CD1c-positive myeloid dendritic cell (primary cell): ENCODE measurements at regions not wholly inside any gene's neighbourhood (a gene's known extent, or its start where the extent isn't known, plus 50 kb on each side); places are given as distances from the start of the nearest gene placed in this dataset.
"Not testable (repeated sequence)": the region's sequence is repeated elsewhere in the genome, so short reads cannot be mapped to it uniquely, and the experiment has no call there.

ENCODE experiments used
- DNase-seq: peaks from one replicate; pipeline ENCODE4 v3.0.0-alpha.2; 2016; ENCODE audit errors: extremely low spot score

DNA sequence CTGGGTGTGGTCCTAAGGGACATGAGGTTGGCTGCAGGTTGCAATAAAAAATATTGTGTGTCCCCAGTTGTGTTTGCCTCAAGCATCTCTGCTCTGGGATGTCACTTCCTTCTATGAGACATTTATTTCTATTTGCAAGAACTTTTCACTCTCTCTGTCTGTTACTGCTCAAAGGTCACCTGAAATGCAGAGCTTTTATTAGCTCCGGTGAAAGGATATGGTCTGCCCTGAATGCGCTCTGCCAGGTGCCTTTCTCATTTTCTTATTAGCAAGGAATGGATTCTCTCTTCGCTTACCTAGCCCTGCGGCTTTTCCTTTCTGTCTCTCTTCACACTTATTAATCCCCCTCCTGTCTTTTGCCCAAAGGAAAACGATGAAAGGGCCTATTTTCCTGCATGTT is 526.1 kb downstream of the TMEM38B start:
- no peak for DNase-seq

DNA sequence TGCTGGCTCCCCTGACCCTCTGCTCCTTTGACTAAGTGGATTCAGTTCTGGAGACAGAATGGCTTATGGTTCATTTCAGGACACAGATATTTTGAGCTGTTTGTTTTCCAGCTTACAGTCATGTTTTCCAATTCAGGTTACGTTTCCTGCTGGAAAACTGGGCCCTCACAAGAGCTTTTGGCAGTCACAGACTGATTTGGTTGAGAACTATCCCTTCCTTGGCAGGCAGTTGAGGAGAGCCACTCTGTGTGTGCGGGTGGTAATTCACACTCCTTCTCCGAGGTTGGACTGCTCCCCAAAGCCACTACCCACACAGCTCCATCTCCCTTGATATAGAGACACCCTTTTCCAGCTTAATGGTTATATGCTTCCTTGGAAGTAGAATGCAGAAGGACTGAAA is 534.5 kb downstream of the TMEM38B start:
- no peak for DNase-seq

DNA sequence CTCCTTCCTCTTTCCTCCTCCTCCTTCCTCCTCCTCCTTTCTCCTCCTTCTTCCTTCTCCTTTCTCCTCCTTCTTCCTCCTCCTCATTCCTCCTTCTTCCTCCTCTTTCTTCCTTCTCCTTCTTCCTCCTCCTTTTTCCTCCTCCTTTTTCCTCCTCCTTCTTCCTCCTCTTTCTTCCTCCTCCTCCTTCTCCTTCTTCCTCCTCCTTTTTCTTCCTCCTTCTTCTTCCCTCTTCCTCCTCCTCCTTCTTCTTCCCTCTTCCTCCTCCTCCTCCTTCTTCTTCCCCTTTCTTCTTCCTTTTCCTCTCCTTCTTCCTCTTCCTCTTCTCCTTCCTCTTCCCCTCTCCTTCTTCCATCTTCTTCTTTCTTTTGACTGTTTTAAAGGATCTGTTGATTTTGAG is 538.8 kb downstream of the TMEM38B start:
- no peak for DNase-seq

DNA sequence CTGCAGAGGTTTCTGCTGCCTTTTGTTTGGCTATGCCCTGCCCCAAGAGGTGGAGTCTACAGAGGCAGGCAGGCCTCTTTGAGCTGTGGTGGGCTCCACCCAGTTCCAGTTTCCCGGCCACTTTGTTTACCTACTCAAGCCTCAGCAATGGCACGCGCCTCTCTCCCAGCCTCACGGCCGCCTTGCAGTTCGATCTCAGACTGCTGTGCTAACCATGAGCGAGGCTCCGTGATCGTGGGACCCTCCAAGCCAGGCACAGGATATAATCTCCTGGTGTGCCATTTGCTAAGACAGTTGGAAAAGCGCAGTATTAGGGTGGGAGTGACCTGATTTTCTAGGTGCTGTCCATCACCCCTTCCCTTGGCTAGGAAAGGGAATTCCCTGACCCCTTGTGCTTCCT is 566.6 kb downstream of the TMEM38B start:
- DNase-seq: not testable (repeated sequence)

DNA sequence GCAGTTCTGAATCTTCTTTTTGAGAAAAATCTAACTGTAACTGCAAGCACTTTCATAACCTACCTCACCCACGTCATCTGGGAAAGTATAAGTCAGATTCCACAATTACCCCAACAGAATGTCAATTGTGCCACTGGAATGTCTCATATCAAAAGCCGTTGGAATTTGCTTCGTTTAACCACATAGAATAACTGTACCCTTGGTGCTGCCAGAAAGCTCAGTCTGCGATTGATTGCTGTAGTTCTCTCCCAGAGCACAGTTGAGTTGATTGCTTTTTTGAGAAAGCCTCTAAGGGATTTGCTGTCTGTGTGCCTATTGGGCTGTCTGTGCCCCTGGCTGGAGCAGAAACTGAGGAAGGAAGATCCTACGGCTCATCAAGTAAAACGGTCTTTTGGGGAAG is 583.6 kb downstream of the TMEM38B start:
- no peak for DNase-seq

DNA sequence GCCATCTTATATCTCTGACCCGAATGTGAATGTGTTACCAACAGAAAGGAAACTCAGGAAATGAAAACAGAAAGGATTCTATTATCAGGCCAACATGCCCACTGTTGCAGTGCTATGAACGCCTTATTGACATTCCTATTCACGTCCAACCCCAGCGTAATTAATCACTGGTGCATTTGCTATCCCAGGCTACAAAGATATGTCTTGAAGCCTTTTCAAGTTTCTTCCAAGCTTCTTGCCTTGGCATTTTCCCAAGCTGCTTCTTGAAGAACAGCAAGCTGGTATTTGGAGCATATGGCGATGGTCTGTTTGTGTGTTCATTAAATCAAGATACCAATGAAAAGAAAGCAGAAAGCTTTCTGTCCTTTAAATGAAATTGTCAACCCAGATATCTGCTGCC is 579.2 kb upstream of the ZNF462 start:
- no peak for DNase-seq

DNA sequence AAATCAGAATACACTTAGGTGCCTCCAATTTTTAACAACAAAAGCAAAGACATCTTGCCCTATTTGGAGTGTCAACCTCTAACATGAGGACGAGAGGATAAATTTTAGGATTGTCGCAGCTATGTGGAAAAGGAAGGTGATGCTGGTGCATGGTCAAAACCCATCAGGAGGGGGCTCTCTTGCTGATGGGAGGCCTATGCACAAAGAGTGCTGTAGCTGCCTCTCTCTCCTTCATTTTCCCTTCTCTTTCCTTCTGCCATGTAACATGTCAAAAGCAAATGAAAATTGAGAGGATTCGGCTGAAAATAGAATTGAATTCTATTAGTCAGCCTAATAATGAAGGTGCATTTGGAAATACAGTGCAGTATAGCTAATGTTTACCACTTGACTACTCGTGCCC is 578.7 kb upstream of the ZNF462 start:
- no peak for DNase-seq

DNA sequence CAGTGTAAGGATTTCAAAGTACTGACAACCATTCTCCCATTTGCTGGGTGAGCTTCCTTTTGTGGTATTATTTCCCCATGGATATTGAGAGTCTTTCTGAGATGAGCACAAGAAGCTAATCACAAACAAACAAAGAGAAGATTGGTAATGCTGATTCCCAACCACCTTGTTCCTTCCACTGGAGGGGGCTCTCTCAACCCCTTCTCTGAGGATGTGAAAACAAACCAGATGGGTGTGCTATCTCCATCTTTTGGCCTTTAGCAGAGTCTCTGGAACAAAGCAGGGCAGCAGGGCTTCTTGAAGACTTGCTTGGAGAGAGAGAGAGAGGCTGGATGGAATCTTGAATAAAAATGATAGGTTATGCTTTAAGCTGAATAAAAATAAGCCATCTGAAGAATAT is 576.7 kb upstream of the ZNF462 start:
- no peak for DNase-seq

DNA sequence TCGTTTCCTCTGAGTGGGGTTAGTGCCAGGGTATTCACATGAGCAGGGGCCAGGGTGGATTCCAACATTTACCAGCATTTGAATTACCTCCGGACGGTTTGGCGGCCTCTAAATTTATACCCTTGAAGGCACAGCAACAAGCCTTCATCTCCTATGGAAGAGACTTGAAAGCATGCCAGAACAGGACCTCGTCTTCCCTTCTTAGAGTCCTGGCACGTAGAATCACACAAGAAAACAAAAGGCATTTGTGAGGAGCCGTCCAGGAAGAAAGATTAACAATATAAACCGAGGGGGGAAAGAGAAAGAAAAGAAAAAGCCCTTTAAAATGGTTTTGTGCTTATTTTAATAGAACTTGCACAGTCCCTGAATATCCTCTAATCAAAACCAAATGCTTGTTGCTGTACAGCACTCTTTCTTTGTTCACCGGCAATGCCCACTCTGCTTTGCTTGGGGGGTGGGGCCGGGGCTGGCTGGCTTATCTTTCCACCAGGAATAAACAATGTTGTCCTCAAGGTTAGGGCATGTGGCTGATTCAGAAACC is 575.8 kb upstream of the ZNF462 start:
- DNase-seq: no peak

DNA sequence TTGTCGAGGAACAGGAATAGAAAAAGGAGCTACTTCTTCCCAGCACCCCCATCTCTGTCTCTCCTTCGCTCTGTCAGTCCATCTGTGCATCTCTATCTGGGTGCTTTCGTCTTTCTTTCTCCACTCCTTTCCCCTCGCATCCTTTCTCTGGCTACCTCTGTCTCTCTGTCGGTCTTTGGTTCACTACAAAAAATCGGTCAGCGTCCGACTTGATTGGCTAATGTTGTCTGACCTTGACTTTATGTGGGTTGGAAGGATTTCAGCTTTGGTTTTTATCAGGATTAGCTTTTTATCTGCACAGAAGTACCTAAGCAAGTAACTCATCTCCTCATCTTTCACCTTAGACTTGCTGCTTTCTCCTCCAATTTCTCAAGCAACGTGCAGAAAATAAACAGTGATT is 575.2 kb upstream of the ZNF462 start:
- DNase-seq: no peak

DNA sequence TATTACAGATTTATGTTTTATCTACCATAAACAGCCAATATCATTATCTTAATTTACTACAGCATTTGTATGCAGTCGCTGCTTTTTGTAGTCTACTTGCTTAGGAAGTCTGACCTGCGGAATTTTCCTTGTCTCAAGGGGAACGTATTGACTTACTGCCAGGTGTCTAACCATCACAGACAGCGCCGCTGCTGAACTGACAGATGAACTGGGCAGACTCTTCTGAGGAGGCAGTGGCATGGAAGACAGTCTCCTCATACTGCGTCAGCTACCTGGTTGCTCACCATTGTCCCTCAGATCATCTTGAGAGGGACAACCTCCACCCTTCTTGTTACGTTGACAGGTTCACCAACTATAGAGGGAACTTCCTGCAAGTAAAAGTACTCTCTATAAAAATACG is 574.3 kb upstream of the ZNF462 start:
- no peak for DNase-seq

DNA sequence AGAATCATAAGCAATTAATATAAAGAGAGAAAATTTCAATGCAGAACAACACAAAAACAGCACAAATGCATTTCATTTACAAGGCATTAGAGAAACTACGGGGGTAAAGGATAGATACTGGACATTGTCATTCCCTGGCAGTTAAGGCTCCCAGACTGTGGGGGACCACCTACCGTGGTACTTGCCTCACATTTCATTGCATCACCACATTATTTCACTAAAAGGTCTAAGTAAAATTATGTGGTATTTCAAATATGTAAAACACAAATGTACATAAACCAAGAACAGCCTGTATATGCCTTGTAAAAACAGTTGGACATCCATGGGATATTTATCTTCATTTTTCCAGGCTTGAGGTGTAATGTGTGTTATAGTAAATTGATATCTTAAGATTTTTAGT is 571.2 kb upstream of the ZNF462 start:
- no peak for DNase-seq

DNA sequence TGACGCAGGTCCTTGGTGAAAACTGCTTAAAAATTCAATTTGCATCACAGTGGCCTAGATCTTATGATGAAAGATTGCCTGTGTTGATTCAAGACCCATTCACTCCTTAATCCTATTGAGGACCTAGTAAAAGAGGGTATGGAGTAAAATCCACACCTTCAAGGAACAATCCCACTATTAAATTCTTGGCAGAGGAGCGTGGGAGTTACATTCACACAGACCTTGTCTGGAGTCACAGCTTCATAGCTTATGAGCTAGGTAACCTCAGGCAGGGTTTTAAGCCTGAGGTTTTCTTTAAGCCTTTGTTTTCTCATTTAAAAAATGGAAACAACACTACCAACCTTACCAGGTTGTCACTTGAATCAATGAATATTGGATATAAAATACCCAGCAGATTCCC is 566.5 kb upstream of the ZNF462 start:
- no peak for DNase-seq

DNA sequence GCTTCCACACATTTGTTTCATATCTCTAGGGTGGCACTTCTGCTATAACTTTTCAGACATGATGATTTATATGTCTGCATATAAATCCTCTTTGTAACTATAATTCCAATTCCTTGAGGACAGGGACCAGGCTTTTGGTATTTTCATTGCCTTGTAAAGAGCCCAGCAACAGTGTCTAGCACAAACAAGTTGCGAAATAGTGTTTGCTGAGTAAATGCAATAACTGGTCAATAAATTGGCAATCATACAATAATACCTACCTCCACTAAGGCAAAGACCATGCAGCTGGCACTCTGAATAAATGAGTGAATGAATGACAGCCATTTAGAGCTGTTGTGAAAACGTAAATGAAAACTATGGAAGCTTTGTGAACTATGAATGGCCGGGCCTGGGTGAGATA is 564.0 kb upstream of the ZNF462 start:
- no peak for DNase-seq

DNA sequence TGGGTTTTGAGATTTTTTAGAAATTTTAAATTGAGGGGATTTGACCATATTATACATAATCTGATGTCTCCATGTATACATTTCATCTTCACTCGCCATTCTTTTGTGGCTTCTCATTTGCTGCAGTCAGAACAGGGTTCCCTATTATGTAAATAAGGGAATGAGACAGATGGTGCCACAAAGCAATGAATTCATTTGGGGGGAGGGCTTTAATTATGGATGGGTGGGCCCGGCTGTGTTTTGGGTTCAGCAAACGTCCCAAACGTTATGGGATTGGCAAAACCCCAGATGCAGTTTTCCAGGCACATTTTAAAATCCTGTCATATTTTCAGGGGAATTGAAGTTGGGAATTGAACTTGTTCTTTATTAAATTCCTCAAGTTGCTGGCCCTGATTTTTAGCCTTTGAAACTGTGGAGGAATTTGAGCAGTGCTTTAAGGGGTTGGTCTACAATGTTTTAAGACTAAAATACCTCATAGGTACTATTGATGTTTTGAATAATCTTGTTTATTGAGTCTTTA is 558.5 kb upstream of the ZNF462 start:
- no peak for DNase-seq

DNA sequence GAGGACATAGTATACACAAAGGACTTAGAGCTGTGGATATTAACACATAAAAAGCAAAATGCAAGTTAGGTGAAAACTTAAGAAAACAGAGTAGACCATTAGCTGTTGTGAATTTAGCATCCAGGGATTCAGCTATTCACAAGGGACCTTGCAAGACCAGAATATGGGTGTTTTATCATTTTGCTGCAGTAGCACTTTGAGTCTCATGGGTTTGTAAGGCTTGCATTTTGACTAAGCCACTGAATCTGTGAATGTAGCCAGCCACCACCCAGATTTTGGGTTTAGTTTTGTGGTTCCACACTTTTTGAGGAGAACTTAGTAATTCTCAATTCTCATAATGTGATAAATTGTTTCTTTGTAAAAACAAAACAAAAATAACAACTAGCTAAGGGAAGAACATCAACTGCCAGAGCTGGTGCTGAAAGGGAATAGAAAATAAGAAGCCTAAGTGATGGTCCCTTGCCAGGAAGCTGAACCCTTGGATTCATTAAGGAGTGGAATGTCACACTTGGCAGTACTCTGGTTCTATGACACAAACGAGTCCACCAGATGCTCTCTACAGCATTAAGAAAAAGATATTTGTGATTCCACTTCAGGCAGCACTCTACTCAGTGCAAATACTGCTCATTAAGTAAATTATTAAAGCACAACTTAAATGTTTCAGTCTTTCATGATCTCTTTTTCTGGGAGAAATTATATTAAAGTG is 557.4 kb upstream of the ZNF462 start:
- DNase-seq: no peak

DNA sequence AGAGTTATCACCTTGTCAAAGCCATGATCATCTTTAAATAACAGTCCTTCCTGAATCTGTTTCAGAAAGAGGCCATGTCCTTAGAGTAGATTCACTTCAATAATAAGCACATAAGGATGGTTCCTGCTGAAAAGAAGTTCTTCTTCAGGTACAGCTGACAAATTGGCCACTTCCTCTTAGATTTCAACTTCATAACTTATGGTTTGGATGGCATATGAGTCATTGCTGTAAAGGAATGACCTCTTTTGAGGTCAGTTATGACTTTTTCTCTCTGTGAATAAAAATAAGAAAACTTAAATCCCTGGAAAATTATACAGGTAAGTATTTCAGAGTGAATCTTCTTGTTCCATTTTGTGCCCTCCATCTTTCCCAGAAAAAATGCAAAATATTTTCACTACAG is 555.3 kb upstream of the ZNF462 start:
- no peak for DNase-seq

DNA sequence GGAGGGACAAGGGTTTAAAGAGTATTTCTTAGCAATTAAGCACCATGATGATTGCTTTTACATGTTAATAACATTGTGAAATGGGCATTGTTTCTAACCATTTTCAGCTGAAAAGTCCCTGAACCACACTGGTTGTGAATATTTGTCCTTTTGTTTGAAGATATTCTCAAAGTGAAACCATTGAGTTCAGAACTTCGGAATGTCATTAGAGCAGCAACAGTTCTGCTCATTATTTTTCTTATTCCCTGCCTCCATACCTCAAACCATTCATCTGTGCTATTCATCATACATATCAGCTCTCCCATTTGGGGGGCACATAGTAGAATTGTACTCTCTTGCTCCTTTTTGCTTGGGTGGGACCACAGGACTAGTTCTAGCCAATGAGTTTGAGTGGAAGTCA is 553.0 kb upstream of the ZNF462 start:
- no peak for DNase-seq

DNA sequence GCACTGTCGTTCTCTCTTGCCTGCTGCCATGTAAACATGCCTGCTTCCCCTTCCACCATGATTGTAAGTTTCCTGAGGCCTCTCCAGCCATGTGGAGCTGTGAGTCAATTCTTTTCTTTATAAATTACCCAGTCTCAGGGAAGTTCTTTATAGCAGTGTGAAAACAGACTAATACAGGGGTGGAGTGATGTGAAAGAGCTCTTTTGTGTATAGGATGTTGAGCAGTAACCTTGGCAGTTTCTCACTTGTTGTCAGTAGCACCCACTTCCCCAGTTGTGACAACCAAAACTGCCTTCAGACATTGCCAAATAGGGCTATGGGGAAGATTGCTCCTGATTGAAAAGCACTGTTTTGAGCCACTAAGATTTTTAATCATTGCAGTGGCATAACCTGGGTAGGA is 552.2 kb upstream of the ZNF462 start:
- DNase-seq: peak; percentile 8

DNA sequence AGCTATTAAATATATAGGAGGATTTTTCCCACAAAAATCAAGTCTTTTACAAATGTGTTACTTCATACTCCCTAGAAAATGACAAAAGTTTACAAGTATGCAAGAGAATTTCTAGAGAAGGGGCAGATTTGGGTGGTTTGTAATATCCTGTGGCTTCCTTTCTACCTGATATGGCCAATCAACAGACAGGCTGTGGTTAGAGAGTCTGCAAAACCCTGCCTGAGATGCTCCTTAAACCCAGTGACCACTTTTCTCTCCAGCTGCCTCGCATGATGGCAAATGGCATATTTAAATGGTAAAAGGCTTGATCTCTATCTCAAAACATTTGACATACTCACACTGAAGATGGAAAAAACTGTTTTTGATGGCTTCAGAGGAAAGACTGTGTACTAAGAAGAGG is 550.1 kb upstream of the ZNF462 start:
- DNase-seq: no peak

DNA sequence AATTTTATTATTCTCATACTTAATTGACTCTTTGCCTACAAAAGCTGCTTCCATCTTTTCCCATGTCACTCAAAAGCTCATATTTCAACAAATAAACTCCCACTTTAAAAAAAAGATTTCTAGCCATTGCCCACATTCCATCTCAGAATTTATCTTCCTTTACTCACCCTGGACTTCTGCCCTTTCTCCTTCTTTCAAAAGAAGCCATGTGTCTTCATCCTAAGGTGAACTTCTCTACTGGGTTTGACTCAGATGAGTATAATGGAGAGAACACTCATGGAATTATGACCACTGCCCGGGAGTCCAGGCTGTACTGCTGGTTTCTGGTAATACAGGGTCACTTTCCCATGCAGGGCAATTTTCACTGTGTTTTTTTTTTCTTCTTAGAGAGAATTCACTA is 548.5 kb upstream of the ZNF462 start:
- DNase-seq: no peak

DNA sequence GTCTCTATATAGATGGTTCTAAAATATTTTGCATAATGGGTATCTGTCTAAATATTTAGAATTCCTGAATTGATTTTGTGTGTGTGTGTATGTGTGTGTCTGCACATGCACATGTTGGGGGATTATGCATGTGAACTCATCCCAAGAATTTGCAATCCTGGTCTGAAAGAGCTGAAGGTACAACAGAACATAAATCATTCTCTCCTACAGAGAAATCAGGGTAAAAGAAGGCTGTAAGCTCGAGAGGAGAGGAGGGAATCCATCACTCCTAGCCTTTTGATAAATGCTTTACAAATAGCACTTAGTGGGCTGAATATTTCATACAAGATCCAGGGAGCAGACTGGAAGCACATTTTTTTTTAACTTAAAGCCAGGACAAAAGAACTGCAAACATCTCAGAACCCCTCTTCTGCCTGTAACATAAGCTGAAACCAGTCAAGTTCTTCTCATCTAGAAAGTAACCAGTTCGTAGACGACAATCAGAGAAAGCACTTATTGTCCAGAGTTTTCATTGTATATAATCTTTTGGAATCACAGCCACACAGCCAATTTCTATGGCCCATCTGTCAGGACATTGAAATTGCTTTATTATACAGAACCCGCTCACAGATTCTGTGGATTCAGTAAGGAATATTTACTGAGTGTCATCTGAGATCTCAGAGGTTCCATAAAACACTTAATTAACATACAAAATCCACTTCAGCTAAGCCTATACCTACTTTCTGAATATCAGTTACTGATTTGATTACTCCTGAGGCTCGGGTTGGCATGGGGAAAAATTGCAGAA is 541.4 kb upstream of the ZNF462 start:
- DNase-seq: no peak

DNA sequence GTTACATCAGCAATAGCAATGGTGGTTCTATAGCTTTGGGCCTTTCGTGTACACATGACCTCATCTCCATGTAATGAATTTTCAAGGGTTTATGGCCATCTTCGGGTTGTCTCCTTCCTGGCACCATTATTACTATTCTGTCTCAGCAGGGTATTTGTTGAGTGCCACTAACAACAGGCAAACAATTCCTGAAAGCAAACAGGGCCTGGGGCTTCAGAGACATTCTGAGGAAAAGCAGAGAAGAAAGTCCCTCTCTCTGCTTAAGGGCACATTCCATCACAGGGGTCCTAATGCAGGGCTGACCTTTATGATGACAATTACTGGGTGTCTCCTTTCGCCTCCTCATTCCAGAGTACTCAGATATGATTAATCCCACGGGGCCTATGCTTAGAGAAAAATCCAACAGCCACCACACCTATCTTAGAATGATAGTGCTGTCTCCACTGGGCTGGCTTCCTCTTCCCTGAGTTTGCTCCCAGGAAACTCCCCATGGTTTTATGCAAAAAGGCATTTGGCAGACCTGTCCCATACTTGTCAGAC is 540.2 kb upstream of the ZNF462 start:
- DNase-seq: no peak
